GM10248 (cell line): ENCODE measurements at regions not wholly inside any gene's neighbourhood (a gene's known extent, or its start where the extent isn't known, plus 50 kb on each side); places are given as distances from the start of the nearest gene placed in this dataset.

ENCODE experiments used
- CTCF ChIA-PET: fragments of 300-600 bp; sonication (Branson Sonifier 250); formaldehyde crosslinking; extraction: SDS; loops from one replicate; lab custom pipeline; 2021; ENCODE audit warnings: antibody characterized with exemption; lab: Yijun Ruan, JAX
- POLR2A ChIA-PET: fragments of 350-650 bp; sonication (Branson Sonifier 250); formaldehyde crosslinking; extraction: SDS; loops from one replicate; lab custom pipeline; 2020; ENCODE audit warnings: antibody characterized with exemption; lab: Yijun Ruan, JAX
- DNase-seq: peaks from one replicate; pipeline ENCODE4 v3.0.0; 2012; ENCODE audit errors: extremely low spot score
- TF ChIP-seq, protein P1 (sequence below): IDR thresholded peaks from 2 replicates; pipeline ENCODE4 v1.5.1; 2012; ENCODE audit warnings: mild to moderate bottlenecking, low read depth; ENCODE audit errors: extremely low read depth, missing control alignments, control extremely low read depth

DNA sequence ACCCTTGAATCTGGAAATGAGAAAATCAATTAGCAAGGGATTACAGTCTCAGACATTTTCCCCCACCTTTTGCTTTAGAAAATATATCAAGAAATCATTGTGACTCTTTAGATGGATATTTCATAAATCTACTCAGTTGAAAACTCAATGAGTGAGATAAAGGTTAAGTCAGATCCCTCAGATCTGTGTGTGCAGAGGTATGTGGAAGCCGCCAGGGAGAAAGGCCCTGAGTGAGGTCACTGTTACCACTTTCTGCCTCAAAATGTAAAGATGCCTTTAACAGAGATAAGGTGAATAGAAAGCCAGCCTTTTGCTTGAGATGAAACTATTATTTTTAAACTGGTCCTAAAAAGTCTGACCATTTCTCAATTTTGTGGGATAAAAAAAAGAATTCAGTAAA, 225.6 kb upstream of the HES1 start:
- ChIA-PET POLR2A (no interaction called here), CTCF (interaction anchor here (1.8 kb wide), 1 partner anchor 405 kb away, joined by 4 read pairs; no protein-coding TSS in a partner anchor)
- DNase-seq, result no peak
- TF ChIP-seq, protein P1, sequence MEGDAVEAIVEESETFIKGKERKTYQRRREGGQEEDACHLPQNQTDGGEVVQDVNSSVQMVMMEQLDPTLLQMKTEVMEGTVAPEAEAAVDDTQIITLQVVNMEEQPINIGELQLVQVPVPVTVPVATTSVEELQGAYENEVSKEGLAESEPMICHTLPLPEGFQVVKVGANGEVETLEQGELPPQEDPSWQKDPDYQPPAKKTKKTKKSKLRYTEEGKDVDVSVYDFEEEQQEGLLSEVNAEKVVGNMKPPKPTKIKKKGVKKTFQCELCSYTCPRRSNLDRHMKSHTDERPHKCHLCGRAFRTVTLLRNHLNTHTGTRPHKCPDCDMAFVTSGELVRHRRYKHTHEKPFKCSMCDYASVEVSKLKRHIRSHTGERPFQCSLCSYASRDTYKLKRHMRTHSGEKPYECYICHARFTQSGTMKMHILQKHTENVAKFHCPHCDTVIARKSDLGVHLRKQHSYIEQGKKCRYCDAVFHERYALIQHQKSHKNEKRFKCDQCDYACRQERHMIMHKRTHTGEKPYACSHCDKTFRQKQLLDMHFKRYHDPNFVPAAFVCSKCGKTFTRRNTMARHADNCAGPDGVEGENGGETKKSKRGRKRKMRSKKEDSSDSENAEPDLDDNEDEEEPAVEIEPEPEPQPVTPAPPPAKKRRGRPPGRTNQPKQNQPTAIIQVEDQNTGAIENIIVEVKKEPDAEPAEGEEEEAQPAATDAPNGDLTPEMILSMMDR, result no peak

DNA sequence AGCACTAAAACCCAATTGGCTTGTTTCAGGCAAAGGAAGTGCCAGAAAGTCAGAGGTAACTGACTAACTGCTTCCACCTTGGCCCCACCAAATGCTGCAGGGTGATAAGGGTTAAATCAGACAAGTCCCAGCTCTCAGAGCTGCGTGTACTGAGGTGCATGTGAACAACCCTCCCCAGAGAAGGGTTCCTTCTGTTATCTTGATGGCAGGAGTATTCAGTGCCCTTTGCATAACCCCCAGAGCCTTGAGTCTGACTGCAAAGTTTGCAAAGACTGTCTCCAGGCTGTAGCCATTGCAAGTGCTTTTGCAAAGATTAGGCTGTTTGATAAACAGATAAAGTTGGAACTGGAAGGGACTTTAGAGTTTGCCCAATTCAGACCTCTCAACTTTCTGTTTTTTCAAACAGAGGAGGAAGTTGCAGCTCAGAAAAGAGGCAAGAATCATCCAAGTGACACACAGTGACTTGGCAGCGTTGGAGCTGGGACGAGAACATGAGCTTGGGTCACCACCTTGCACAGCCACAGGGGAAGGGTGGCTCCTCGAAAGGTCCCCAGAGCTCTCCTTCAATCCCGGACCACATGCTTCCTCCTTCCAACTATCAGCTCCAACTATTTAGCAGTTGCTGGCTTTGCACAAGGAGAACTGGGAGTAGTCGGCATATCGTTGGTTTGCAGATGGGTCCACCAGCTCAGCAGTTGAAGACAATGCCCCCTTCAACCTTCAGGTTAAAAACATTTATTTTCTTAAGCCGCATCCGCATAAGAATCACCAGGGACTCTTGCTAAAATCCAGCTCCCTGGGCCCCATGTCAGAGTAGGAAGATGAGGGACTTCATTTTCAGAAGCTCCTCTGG, 224.8 kb upstream of the HES1 start:
- ChIA-PET POLR2A (no interaction called here), CTCF (interaction anchor here (1.0 to 1.8 kb wide), 2 partner anchors 25 to 405 kb away, joined by 4 read pairs; no protein-coding TSS in a partner anchor)
- TF ChIP-seq, protein P1, result no peak
- DNase-seq, result no peak

DNA sequence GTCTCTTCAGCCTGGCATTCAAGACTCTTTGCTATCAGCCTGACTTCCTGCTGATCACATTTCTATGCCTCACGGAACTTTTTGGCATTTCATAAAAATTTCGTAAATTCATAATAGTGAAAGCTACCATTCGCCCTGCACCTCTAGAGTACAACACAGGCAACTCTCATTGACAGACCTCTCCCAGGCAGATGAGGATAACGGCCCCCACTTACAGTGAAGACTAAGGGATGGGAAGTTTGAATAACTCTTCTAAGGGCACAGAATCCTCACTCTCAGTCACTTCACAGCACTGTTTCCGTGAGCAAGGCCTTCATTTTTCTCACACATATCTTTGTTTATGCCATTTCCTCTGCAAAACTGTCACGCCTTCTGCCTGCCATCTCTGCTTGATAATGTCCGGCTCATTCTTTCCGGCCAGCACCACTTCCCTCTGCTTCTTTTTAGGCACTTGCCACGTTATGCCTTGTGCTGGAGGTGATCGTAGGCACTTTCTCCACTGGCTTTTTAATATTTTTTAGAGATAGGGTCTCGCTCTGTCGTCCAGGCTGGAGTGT, 224.1 kb upstream of the HES1 start:
- ChIA-PET CTCF (interaction anchor here (1.0 to 1.8 kb wide), 2 partner anchors 26 to 404 kb away, joined by 4 read pairs; no protein-coding TSS in a partner anchor), POLR2A (no interaction called here)
- DNase-seq, result no peak
- TF ChIP-seq, protein P1, result no peak

DNA sequence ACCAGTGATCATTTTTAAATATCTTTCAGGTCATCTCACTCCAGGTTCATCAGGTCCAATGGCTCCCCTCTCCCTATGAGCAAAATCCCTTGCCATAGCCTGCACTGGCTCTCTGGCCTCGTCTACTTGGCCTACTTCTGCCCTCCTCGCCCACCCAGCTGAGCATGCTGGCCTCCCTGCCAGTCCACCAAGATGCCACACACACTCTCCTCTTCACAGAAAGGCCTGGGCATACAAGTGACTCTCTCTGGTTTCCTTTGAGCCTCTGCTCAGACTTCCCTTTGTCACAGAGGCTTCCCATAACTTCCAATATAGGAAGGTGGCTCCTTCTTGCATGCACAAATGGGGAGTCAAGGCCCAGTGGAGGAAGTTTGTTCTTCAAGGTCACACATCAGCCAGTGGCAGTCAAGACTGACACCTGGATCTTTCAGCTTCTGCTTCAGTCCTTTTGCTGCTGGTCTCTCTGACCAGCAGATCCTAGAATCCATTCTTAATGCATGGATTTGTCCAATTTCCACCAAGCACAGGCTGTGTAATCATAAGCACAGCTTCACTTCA, 223.2 kb upstream of the HES1 start:
- DNase-seq, result no peak

DNA sequence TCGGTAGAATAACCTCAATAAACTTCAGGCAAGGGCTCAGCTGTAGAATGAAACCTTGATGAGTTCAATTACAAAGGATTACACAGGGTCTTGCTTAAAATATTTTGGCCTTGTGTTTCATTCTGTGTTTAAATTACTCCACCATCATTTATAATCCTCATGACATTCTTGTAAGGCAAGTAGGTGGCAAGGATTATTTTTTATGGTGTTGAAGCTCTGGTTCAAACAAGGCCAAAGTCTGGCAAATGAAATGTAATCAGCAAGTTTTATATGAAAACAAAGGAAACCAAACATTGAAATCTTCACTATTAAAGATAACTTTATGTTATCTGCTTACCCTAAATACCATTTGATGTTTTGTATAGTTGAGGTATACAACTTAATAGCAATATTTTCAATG, 221.3 kb upstream of the HES1 start:
- ChIA-PET POLR2A (no interaction called here), CTCF (interaction anchor here (0.9 to 1.2 kb wide), 2 partner anchors 44 to 51 kb away, joined by 3 read pairs; no protein-coding TSS in a partner anchor)
- TF ChIP-seq, protein P1, result no peak
- DNase-seq, result no peak

More for the DNA sequence above, 223.2 kb upstream of the HES1 start:
- POLR2A ChIA-PET, result no interaction called here
- TF ChIP-seq, protein P1, result no peak
- CTCF ChIA-PET, result no interaction called here

DNA sequence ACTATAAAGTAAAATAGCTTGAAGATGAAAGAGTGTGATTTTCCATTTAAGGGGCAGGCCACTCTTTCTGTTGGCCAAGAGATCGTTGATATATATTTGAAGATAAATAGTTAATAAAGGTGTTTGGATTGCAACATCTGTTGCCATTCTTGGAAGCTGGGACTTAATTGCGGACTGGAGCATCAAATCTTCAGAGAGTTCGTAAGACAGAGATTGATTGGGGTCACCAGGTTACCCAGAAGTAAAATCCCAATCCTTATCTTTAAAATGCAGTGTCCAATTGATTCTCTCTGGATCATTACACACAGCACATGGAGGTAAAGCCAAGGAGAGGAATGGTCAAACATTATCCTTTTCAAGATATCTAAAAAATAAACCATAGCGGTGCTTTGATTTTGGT, 220.8 kb upstream of the HES1 start:
- POLR2A ChIA-PET, result no interaction called here
- no peak for DNase-seq
- TF ChIP-seq, protein P1, result no peak
- CTCF ChIA-PET, result interaction anchor here (1.2 kb wide), 1 partner anchor 50 kb away, joined by 3 read pairs; no protein-coding TSS in a partner anchor
